Fibroblast of the conjunctiva (primary cell): ENCODE measurements at regions not wholly inside any gene's neighbourhood (a gene's known extent, or its start where the extent isn't known, plus 50 kb on each side); places are given as distances from the start of the nearest gene placed in this dataset.

Experiments used
- DNase-seq: peaks from one replicate; pipeline ENCODE4 v3.0.0-alpha.2; 2010; ENCODE audit warnings: low read depth

DNA sequence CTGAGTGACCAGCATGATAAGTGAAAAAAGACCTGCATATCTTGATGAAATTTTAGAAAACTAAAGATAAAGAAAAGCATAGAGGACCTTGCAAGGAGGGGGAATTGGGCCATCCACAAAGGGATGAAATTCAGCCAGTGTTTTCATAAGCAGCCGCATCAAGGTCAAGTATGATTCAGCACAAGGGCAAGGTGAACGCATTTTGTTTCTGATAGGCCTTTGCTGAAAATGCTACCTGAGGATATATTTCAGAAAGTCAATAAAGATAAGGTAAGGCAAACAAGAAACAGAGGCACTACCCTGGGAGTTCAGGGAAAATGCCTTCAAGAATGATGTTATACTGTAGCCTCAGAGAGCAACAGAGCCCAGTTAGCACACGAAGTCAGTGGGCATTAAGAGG, 55.0 kb upstream of the SHH start:
- no peak for DNase-seq

DNA sequence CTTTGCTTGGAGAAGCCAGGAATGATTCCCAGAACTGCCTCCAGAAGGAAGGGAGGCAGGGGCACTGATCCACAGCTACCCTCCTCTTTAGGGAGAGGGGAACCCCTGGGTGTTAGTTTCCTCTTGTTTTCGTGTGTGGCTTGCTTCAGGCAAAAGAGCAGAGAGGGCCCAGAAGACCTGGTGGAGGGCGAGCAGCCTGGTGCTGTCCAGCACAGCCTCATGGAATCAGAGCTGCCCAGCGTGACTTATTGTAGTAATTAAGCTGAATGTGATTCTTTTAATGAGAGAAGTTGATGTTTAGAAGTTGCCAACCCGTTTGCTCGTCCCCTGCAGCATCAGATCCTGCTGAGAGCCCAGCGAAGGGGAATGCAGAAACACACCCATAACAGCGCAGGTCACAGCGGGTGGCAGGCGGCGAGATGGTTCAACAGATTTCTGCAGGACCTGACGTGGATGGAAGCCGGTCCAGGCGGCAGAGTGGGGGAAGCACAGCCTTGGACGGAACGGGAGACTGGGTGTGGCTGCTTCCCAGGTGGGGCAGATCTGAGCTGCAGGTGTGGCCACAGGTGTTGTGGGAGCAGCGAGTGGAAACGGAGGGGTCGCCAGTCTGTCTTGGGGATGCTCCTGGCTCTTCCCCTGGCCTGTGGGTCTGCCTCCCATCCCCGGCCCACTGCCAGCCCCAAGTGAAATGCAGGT, 53.7 kb upstream of the SHH start:
- no peak for DNase-seq

DNA sequence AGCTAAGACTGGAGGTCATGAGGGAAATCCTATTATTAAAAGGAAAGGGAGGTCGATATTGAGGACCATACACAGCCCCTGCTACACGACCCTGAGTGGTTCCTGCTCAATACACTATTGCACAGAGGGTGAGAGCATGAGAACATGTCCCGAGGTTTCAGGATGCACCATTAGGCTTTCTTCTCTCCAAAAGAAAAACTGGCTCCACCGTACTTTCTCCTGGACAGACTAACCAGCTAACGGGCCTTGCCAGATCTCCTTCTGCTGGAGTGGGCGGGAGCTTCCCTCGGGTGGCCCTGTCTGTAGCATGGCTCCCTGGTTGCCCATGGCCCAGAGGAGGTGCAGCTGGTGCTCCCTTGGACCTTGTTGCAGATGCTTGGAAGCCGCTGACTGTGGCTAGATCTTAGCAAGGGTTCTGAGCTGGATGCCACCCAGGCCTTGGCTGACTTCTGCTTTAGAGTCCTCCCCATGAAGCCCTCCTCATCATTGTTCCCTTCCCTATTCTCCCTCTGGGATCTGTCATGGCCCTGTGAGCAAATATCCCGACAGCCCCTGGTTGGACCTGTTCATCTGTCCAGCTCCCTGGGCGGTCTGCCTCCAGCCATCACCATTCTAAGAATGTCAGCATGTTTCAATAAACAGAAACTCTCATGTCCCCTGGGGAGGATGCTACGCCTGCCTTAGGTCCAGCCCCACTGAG, 52.9 kb upstream of the SHH start:
- no peak for DNase-seq

DNA sequence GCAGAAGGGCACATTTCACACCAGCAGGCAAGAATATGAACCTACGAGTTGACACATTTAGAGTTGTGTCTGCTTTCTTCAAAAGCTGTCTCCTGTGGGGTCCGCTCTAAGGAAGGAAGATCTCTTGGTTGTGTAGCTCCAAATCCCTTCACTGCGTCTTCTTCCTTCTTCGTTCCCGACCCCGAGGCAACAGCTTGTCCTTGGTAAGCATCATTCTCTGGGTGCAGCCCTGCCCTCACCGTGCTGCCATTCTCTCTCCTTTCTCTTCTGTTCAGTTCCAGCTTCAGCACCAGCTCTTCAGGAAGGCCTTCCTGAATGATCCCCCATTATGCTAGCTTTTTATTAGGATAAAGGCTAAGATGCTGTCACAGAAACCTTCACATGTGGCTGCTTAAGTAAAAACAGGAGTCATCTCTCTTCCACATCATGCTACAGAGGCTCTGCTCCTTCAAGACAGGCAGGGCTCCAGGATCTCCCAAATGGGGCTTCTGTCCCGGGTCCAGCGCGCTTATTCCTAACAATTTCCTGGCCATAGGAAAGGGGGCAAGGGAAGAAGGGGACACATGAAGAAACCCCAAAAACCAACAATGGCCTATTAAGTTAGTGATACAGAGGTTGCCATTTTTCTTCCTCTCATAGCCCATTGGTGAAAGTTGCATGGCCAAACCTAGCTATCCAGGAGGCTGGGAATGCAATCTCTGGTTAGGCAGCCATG, 52.2 kb upstream of the SHH start:
- DNase-seq = no peak

DNA sequence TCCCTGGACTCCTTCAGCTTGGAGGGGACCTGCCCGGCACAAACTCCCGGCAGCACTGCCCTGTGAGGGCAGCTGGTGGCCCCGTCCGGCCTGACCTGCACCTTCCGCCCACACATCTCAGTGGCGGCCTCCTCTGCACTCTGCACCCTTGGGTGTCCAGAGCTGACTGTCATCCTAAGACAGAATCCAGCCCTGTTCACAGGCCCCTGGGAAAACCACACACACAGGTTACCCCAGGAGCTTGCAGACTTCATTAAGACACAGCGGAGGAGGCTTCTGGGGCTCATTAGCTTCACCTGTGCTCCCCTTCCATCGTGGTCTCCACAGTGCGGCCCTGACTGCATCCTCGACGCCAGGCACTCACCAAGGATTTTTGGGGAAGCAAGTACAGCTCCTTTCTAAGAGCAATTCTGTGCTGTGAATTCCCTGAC, 51.5 kb upstream of the SHH start:
- no peak for DNase-seq

DNA sequence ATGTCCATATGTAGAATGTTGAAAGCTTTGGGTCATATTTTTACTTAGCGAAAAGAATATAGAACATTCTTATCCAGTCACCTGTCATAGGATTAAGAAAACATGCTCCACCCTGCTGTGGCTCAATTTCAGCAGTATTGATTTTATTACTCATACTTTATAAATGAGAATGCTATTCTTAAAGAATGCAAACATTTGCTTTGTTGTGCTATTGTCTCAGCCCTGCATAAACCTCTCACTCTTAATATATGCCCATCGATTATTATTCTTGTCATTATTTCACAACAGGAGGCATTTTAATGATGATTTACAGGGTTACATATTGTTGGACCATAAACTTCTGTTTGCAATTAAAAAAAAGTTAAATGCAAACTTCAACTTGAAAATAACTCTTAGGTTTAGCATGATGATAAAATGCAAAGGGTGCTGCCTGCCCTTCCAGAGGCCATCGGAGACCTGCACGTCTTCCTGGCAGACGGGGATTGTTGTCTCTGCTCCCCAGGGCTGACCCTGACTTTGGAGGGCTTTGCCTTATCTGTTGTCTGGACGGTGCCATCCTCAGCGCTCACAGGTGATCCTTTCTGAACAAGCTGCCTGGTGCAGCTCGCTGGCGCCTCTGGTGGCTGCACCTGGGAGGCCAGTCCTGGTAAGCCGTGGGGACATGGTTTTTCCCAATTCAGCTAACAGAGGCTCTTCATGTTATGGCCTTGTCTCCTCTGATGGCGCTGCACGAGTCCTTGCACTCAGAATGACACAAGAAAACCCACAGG, 50.0 kb upstream of the SHH start:
- DNase-seq = no peak
